HCT116 (cell line): ENCODE measurements at regions not wholly inside any gene's neighbourhood (a gene's known extent, or its start where the extent isn't known, plus 50 kb on each side); places are given as distances from the start of the nearest gene placed in this dataset.

Source experiments
- POLR2AphosphoS5 ChIP-seq: IDR thresholded peaks from 2 replicates; pipeline ENCODE4 v1.6.1; 2011; ENCODE audit warnings: mild to moderate bottlenecking, low read depth, low read length, moderate library complexity
- REST ChIP-seq: IDR thresholded peaks from 2 replicates; pipeline ENCODE4 v1.6.1; 2012; ENCODE audit warnings: low read depth

GRCh38 chr3:87478716-87479115 lies 202.3 kb upstream of the POU1F1 start:
- TF ChIP-seq REST = no peak
- no peak for TF ChIP-seq POLR2AphosphoS5
